NCI-H510A (cell line): ENCODE measurements at regions not wholly inside any gene's neighbourhood (a gene's known extent, or its start where the extent isn't known, plus 50 kb on each side); places are given as distances from the start of the nearest gene placed in this dataset.
"Not testable (repeated sequence)": the region's sequence is repeated elsewhere in the genome, so short reads cannot be mapped to it uniquely, and the experiment has no call there.

ENCODE experiments used
- DNase-seq: peaks from one replicate; lab custom pipeline; 2025; lab: John Stamatoyannopoulos, UW

DNA sequence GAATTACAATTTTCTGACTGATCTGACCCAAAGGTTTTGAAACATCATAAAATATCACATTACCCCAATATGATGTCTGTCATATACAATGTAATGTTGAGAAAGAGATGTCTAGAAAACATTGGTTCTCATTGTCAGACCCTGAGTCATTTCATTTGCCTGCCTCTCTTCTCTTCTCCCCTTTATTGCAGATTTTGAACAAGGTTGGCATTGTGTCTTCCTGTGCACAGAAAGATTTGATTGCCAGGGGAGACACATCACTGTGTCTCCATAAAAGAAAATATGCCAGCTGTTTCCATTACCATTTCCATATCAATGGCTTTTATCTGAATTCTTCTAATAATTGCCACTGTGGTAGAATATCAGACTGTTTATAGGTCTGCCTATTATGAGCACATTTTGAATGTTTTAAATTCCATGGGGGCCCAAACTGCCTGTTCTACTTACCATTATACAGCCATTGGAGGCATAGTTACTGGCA, 65.6 kb downstream of the IFI44 start:
- DNase-seq = no peak

GRCh38 chr1:78716186-78716585, 66.6 kb downstream of the IFI44 start:
- no peak for DNase-seq

GRCh38 chr1:78718566-78718965, 68.9 kb downstream of the IFI44 start:
- DNase-seq = no peak

GRCh38 chr1:78721136-78721535, 71.5 kb downstream of the IFI44 start:
- DNase-seq = no peak

GRCh38 chr1:78722105-78722504, 72.5 kb downstream of the IFI44 start:
- no peak for DNase-seq

- no peak for DNase-seq
Measured at GRCh38 chr1:78722521-78722920, 72.9 kb downstream of the IFI44 start.

- DNase-seq = no peak
Measured at GRCh38 chr1:78722947-78723346, 73.3 kb downstream of the IFI44 start.

DNA sequence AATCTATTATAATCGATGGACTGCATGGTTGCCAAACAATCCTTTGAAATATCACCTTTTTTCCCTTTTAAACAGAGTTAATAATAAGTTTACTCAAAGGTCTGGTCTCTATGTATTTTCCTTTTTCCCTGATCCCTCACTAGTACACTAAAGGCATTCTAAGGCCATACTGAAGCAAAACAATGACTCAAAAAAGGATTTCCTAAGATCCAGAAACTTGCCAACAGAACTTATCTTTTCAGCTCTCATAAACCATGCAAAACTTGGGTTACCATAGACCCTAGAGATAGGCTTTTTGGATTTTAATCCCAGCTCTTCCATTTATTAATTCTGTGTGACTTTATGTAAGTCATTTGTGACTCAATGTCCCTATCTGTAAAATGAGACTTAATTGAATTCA, 77.1 kb downstream of the IFI44 start:
- DNase-seq = no peak

DNA sequence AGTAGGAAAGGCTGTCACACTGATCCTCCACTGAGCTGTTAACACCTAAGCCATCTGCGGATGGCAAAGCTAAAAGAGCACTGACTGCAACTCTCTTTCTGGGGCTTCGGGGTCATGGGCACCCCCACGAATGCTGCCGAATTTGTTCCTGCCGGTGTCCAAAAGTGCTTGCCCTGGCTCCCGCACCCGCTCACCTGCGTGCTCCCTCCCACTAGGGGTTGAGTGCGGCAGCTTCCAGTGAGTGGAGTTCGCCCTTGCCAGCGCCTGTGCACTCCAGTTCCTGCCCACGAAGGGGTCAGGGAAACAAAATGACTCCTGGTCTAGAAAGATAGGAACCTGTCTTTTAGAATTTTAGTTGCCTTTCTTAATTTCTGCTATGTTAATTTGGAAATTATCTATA, 78.7 kb downstream of the IFI44 start:
- DNase-seq = no peak

DNA sequence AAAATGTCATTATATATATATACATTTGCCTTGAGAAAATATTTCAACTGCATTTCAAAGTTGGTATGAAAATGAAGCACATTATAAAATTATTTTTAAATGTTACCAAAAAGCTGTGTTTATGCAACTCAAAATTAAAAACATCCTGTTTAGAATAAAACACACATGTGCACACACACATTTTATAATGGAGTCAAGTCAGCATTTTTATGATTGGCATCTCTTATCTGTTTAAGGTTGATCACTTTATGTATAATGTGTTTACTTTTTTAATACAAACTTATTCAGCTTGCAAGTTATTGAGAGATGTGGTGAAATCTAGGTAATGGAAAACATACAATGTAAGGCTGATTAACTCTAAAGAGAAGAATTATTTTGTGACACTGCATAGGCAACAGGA, 80.4 kb downstream of the IFI44 start:
- no peak for DNase-seq

- no peak for DNase-seq
Measured at GRCh38 chr1:78731674-78732073, 82.0 kb downstream of the IFI44 start.

DNA sequence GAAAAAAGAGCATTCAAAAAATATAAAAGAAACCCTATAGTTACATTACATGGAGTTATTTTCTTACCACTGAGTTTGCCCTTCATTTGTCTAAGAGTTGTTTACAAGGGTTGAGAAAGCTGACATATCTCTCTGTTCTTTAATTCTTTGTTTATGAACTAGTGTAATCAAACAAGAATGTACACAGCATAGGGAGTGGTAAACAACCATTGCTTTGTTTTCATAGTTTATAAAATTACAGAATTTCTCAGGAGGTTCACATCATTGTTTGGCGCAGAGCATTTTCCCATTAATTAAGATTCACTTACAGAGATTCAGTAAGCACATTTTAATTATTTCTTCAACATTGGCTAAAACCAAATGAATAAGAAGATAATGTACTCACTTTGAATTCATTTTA, 87.6 kb downstream of the IFI44 start:
- DNase-seq = no peak

GRCh38 chr1:78743626-78744025, 94.0 kb downstream of the IFI44 start:
- no peak for DNase-seq

DNA sequence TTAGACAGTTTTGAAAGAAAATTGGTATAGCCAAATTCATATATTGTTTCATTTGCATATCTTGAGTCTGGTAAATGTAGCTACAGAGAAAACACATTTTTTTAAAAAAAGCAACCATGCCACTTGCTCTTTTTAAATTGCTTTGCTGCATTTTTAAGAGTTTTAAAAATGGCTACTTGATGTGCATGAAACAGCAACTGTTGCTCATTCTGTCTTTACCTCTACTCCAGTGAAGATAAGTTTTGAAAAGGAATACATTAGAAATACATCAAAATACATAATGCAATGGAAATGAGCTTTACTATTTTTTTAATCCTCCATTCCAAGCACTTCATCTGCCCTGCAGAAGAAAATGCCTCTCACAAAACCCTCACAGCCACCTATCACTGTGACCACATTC, 95.5 kb downstream of the IFI44 start:
- no peak for DNase-seq

GRCh38 chr1:78753679-78754078, 104.0 kb downstream of the IFI44 start:
- not testable (repeated sequence) for DNase-seq

DNA sequence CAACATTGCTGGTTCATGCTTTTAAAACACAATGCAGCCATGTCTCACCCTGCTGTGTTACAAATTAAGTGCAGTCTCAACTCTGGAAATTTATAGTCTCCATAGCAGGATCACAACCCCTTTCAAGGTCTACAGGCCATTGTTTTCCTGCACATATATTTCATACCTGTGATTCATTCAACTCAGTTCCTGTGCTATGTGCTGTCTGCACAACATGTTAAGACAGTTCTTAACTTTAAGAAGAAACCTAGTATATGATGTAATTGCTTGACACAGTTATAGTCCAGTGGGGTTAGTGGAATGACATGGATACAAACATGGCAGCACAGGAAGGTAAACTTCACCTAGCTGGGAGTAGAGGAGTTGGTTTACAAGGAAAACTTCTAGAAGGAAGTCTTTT, 106.4 kb downstream of the IFI44 start:
- DNase-seq = no peak

- DNase-seq = no peak
Measured at GRCh38 chr1:78758506-78758905, 108.9 kb downstream of the IFI44 start.

DNA sequence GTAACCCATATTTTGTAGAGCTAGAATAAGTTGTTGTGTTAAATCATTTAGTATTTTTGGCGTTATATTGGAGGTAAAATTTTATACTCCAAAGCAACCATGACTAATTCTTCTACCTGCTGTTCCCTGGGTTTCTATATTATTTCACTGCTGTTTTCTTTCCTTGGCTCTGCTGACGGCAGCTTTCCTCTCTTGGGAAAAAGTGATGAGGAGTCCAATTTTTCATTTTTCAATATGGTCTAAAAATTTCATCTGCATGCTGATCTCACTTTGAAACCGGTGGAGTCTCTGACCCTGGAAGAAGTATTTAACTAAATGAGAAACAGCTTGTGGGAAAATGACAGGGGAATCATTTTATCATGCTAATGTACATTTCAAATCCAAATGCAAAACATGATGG, 110.2 kb downstream of the IFI44 start:
- DNase-seq = no peak

DNA sequence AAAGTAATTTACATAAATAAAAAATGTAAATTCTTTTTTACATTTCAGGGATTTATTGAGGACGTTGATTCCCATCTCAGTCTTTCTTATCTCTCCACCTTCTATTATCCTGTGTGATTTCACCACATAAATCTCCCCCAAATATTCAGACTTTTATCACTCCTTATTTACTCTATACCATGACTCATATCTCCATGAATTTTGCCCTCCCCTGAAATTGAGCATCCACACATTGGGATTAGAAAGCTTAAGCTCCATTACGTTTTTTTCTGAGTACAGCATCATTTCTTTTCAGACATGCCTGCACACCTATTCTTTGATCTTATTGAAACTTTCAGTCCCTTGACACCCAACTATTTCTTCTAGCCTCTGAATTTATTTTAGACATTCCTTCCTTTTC, 111.2 kb downstream of the IFI44 start:
- DNase-seq = no peak

GRCh38 chr1:78762113-78762512, 112.5 kb downstream of the IFI44 start:
- no peak for DNase-seq

- DNase-seq = no peak
Measured at GRCh38 chr1:78765489-78765888, 115.9 kb downstream of the IFI44 start.

GRCh38 chr1:78779831-78780230, 130.2 kb downstream of the IFI44 start:
- no peak for DNase-seq

DNA sequence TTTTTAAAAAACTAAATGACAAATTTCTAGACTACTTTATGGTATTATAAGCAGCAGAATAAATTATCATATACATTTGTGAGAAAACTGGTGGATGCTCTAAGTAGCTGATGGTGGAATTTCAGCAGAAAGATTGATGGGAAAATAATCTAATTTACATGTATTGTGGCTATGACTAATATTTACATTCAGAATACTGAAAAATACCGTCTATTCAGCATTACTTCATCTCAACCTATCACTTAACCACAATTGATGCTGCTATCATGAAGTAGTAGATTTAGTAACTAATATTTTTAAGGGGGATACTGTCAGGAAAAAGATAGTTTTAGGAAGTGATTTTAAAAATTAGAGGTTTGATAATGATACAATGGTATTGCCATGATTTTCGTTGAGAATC, 137.9 kb downstream of the IFI44 start:
- DNase-seq = no peak

DNA sequence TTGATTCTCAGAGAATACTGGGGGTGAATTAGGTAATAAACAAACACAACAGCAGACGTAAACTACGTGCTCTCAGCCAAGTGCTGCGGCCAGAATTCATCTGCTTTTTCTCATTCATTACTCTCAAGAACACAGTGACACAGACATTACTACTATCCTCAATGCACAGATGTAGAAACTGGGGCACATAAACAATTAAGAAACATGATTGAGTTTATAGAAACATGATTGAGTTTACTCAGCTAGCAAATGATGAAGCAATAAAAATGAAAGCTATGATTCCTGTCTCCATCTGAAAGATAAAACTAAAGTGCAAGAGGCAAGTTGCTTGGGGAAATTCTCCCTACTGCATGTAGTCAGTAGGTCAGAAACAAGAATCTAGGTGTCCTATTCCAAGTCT, 140.5 kb downstream of the IFI44 start:
- no peak for DNase-seq

- no peak for DNase-seq
Measured at GRCh38 chr1:78792756-78793155, 143.1 kb downstream of the IFI44 start.
